ENCODE measurements at regions not wholly inside any gene's neighbourhood (a gene's known extent, or its start where the extent isn't known, plus 50 kb on each side); places are given as distances from the start of the nearest gene placed in this dataset.

- DNase-seq, result no peak
Observed at GRCh38 chr10:128431506-128431905, 305.3 kb upstream of the MKI67 start.

- no peak for DNase-seq
Observed at GRCh38 chr10:128432011-128432410, 305.8 kb upstream of the MKI67 start.

- no peak for DNase-seq
Observed at GRCh38 chr10:128432423-128432822, 306.2 kb upstream of the MKI67 start.

GRCh38 chr10:128435811-128436210 lies 309.6 kb upstream of the MKI67 start:
- DNase-seq, result no peak

GRCh38 chr10:128437786-128438345 lies 311.6 kb upstream of the MKI67 start:
- no peak for DNase-seq

GRCh38 chr10:128438417-128439063 lies 312.3 kb upstream of the MKI67 start:
- DNase-seq, result no peak

GRCh38 chr10:128440513-128441160 lies 314.4 kb upstream of the MKI67 start:
- DNase-seq, result no peak

- DNase-seq, result no peak
Observed at GRCh38 chr10:128443925-128444518, 317.8 kb upstream of the MKI67 start.

GRCh38 chr10:128448796-128449195 lies 322.6 kb upstream of the MKI67 start:
- no peak for DNase-seq

GRCh38 chr10:128451879-128452278 lies 325.7 kb upstream of the MKI67 start:
- DNase-seq, result no peak

GRCh38 chr10:128456271-128456670 lies 330.0 kb upstream of the MKI67 start:
- no peak for DNase-seq

GRCh38 chr10:128457136-128457535 lies 330.9 kb upstream of the MKI67 start:
- DNase-seq, result no peak

GRCh38 chr10:128461991-128462390 lies 335.8 kb upstream of the MKI67 start:
- DNase-seq, result no peak

- no peak for DNase-seq
Observed at GRCh38 chr10:128462844-128463243, 336.6 kb upstream of the MKI67 start.

GRCh38 chr10:128463991-128464760 lies 338.0 kb upstream of the MKI67 start:
- peak; percentile 3 for DNase-seq

- no peak for DNase-seq
Observed at GRCh38 chr10:128465697-128466096, 339.5 kb upstream of the MKI67 start.

- no peak for DNase-seq
Observed at GRCh38 chr10:128466831-128467371, 340.7 kb upstream of the MKI67 start.

- DNase-seq, result no peak
Observed at GRCh38 chr10:128468462-128468861, 342.2 kb upstream of the MKI67 start.

- DNase-seq, result no peak
Observed at GRCh38 chr10:128469515-128469914, 343.3 kb upstream of the MKI67 start.

- no peak for DNase-seq
Observed at GRCh38 chr10:128470321-128470965, 344.2 kb upstream of the MKI67 start.

GRCh38 chr10:128471151-128471550 lies 344.9 kb upstream of the MKI67 start:
- DNase-seq, result no peak

- DNase-seq, result no peak
Observed at GRCh38 chr10:128472196-128472595, 346.0 kb upstream of the MKI67 start.

- no peak for DNase-seq
Observed at GRCh38 chr10:128473396-128473795, 347.2 kb upstream of the MKI67 start.
